ENCODE measurements at regions not wholly inside any gene's neighbourhood (a gene's known extent, or its start where the extent isn't known, plus 50 kb on each side); places are given as distances from the start of the nearest gene placed in this dataset.
"Not testable (repeated sequence)": the region's sequence is repeated elsewhere in the genome, so short reads cannot be mapped to it uniquely, and the experiment has no call there.

GRCh38 chr3:75896265-75896664, 110.9 kb upstream of the ZNF717 start:
- ATAC-seq (ENCODE audit: low read depth) (no peak), DNase-seq (no peak)
- POLR2A ChIA-PET = no interaction called here
- H3K9me3 Mint-ChIP-seq = peaks cover 2% of the 10 kb centered on the region
- H3K4me3 Mint-ChIP-seq = no peak overlapping the region
- no peaks in the 10 kb centered on the region for H3K36me3 Mint-ChIP-seq (ENCODE audit: low read depth)
- H3K27ac Mint-ChIP-seq = no peak overlapping the region
- TF ChIP-seq CTCF (IDR thresholded peaks at IDR 0.05) = no peak
- intact Hi-C loops (cut with micrococcal nuclease) = no loop called here
- H3K27me3 Mint-ChIP-seq = no peaks in the 10 kb centered on the region
- H3K4me1 Mint-ChIP-seq = no peaks in the 10 kb centered on the region
- CTCF ChIA-PET = no interaction called here

GRCh38 chr3:75901446-75901845, 116.1 kb upstream of the ZNF717 start:
- DNase-seq; ATAC-seq (ENCODE audit: low read depth); POLR2A ChIA-PET; H3K4me3 Mint-ChIP-seq; H3K4me1 Mint-ChIP-seq; H3K36me3 Mint-ChIP-seq (ENCODE audit: low read depth); H3K27ac Mint-ChIP-seq; H3K27me3 Mint-ChIP-seq; CTCF ChIA-PET; intact Hi-C loops (cut with micrococcal nuclease); H3K9me3 Mint-ChIP-seq: not testable (repeated sequence)

GRCh38 chr3:75906555-75907112, 121.3 kb upstream of the ZNF717 start:
- CTCF ChIA-PET = no interaction called here
- H3K36me3 Mint-ChIP-seq (ENCODE audit: low read depth) = no peaks in the 10 kb centered on the region
- POLR2A ChIA-PET = no interaction called here
- peaks cover 4% of the 10 kb centered on the region for H3K9me3 Mint-ChIP-seq
- ATAC-seq (ENCODE audit: low read depth) (no peak), DNase-seq (no peak)
- intact Hi-C loops (cut with micrococcal nuclease) = no loop called here
- no peak for TF ChIP-seq CTCF (IDR thresholded peaks at IDR 0.05)
- H3K4me1 Mint-ChIP-seq = no peaks in the 10 kb centered on the region
- H3K4me3 Mint-ChIP-seq = no peak overlapping the region
- H3K27me3 Mint-ChIP-seq = no peaks in the 10 kb centered on the region
- H3K27ac Mint-ChIP-seq = no peak overlapping the region

- POLR2A ChIA-PET = no interaction called here
- Mint-ChIP-seq H3K27ac (no peak overlapping the region), H3K4me1 (no peaks in the 10 kb centered on the region), H3K36me3 (ENCODE audit: low read depth) (no peaks in the 10 kb centered on the region), H3K9me3 (peaks cover 6% of the 10 kb centered on the region), H3K27me3 (no peaks in the 10 kb centered on the region), H3K4me3 (no peak overlapping the region)
- intact Hi-C loops (cut with micrococcal nuclease) = no loop called here
- TF ChIP-seq CTCF (IDR thresholded peaks at IDR 0.05) = no peak
- DNase-seq (no peak), ATAC-seq (ENCODE audit: low read depth) (no peak)
- CTCF ChIA-PET = no interaction called here
These were observed 128.5 kb upstream of the ZNF717 start for GRCh38 chr3:75913800-75914350.

GRCh38 chr3:75914741-75915140, 129.4 kb upstream of the ZNF717 start:
- H3K4me3 Mint-ChIP-seq; H3K4me1 Mint-ChIP-seq; H3K27ac Mint-ChIP-seq; intact Hi-C loops (cut with micrococcal nuclease); CTCF ChIA-PET; POLR2A ChIA-PET; DNase-seq; H3K9me3 Mint-ChIP-seq; H3K36me3 Mint-ChIP-seq (ENCODE audit: low read depth); ATAC-seq (ENCODE audit: low read depth); H3K27me3 Mint-ChIP-seq: not testable (repeated sequence)

- H3K4me1 Mint-ChIP-seq = no peaks in the 10 kb centered on the region
- no peak overlapping the region for H3K4me3 Mint-ChIP-seq
- POLR2A ChIA-PET = no interaction called here
- intact Hi-C loops (cut with micrococcal nuclease) = no loop called here
- DNase-seq = no peak
- ATAC-seq (ENCODE audit: low read depth) = no peak
- H3K36me3 Mint-ChIP-seq (ENCODE audit: low read depth) = no peaks in the 10 kb centered on the region
- H3K27ac Mint-ChIP-seq = no peak overlapping the region
- TF ChIP-seq CTCF (IDR thresholded peaks at IDR 0.05) = no peak
- CTCF ChIA-PET = no interaction called here
- H3K9me3 Mint-ChIP-seq = peaks cover 4% of the 10 kb centered on the region
- H3K27me3 Mint-ChIP-seq = no peaks in the 10 kb centered on the region
These were observed 153.6 kb upstream of the ZNF717 start for GRCh38 chr3:75938921-75939320.
